H1 (cell line): ENCODE measurements at regions not wholly inside any gene's neighbourhood (a gene's known extent, or its start where the extent isn't known, plus 50 kb on each side); places are given as distances from the start of the nearest gene placed in this dataset.

Experiments used
- CTCF ChIA-PET: fragments of 300-600 bp; sonication (Branson Sonifier 250); formaldehyde crosslinking; loops from one replicate; lab custom pipeline; 2021; ENCODE audit not compliant: partially characterized antibody; lab: Charles Lee
- POLR2A ChIA-PET: fragments of 300-600 bp; sonication (Branson Sonifier 250); formaldehyde crosslinking; loops from one replicate; lab custom pipeline; 2021; ENCODE audit warnings: inconsistent platforms; ENCODE audit not compliant: partially characterized antibody; lab: Charles Lee
- DNase-seq, 2 experiments: peaks; one replicate each; pipeline versions ENCODE4 v3.0.0 to v3.0.0-alpha.2; 2010 to 2022; ENCODE audit warnings: low spot score in 2 of 2, low read depth in 1 of 2, mixed read lengths in 1 of 2
- FAIRE-seq: peaks from 2 replicates; lab custom pipeline; 2011; peaks lifted over from hg19 to GRCh38; lab: Jason Lieb, UNC
- H2AFZ ChIP-seq: 2 replicates; pipeline ENCODE4 v1.8.1; 2012; ENCODE audit warnings: low read length, inconsistent platforms
- H2AK5ac ChIP-seq: 2 replicates; pipeline ENCODE4 v1.6.1; 2013; ENCODE audit warnings: low read depth, low read length
- H2BK120ac ChIP-seq: replicated peaks from 2 replicates; pipeline ENCODE3; 2013; ENCODE audit warnings: low read depth, low read length, inconsistent platforms
- H2BK12ac ChIP-seq: 2 replicates; pipeline ENCODE4 v1.6.1; 2013; ENCODE audit warnings: low read depth, low read length
- H2BK15ac ChIP-seq: 2 replicates; pipeline ENCODE4 v1.6.1; 2013; ENCODE audit warnings: low read length
- H2BK20ac ChIP-seq: 2 replicates; pipeline ENCODE4 v1.6.1; 2013; ENCODE audit warnings: low read length
- H2BK5ac ChIP-seq: 2 replicates; pipeline ENCODE4 v1.6.1; 2013; ENCODE audit warnings: low read depth, low read length
- H3K14ac ChIP-seq: 2 replicates; pipeline ENCODE4 v1.6.1; 2013; ENCODE audit warnings: inconsistent platforms; ENCODE audit not compliant: insufficient read length
- H3K18ac ChIP-seq: 2 replicates; pipeline ENCODE4 v1.6.1; 2013; ENCODE audit warnings: low read length; ENCODE audit errors: extremely low read depth
- H3K23ac ChIP-seq: 2 replicates; pipeline ENCODE4 v1.6.1; 2013; ENCODE audit warnings: inconsistent platforms; ENCODE audit not compliant: insufficient read length
- H3K23me2 ChIP-seq: 2 replicates; pipeline ENCODE4 v1.6.1; 2013; ENCODE audit warnings: low read depth, low read length
- H3K27ac ChIP-seq: 2 replicates; pipeline ENCODE4 v1.6.1; 2011; ENCODE audit warnings: low read depth, low read length, inconsistent platforms
- H3K27me3 ChIP-seq, 4 experiments: replicated peaks in 1 of 4; 1 replicate in 1 of 4; 2 replicates in 3 of 4; pipeline versions ENCODE4 v1.6.1 to v1.8.1; 2011 to 2013; ENCODE audit warnings: low read length in 3 of 4, mild to moderate bottlenecking in 3 of 4, inconsistent platforms in 2 of 4, mixed read lengths in 2 of 4, moderate library complexity in 1 of 4; ENCODE audit not compliant: control insufficient read depth in 3 of 4, insufficient read depth in 3 of 4; ENCODE audit errors: extremely low read depth in 1 of 4
- H3K36me3 ChIP-seq, 4 experiments: 2 replicates each; pipeline versions ENCODE4 v1.6.1 to v1.8.1; 2011 to 2013; ENCODE audit warnings: mild to moderate bottlenecking in 4 of 4, low read length in 3 of 4, moderate library complexity in 2 of 4, control low read depth in 1 of 4, inconsistent platforms in 1 of 4; ENCODE audit not compliant: insufficient read depth in 4 of 4, control insufficient read depth in 2 of 4
- H3K4ac ChIP-seq: replicated peaks from 2 replicates; pipeline ENCODE3; 2013; ENCODE audit warnings: low read length, low read depth, mixed read lengths, inconsistent platforms; ENCODE audit not compliant: insufficient read length
- H3K4me1 ChIP-seq, 4 experiments: replicated peaks in 1 of 4; 1 replicate in 1 of 4; 2 replicates in 3 of 4; pipeline versions ENCODE4 v1.6.1 to v1.8.1; 2011 to 2013; ENCODE audit warnings: low read length in 3 of 4, inconsistent platforms in 2 of 4, mixed read lengths in 1 of 4; ENCODE audit not compliant: insufficient read depth in 4 of 4, control insufficient read depth in 3 of 4
- H3K4me2 ChIP-seq, 2 experiments: 2 replicates each; pipeline versions ENCODE4 v1.6.1 to v1.8.1; 2011 to 2013; ENCODE audit warnings: low read depth in 2 of 2, low read length in 2 of 2, control low read depth in 1 of 2, inconsistent platforms in 1 of 2, mild to moderate bottlenecking in 1 of 2; ENCODE audit not compliant: insufficient read depth in 1 of 2
- H3K4me3 ChIP-seq, 4 experiments: fragments of 200-600, 300-600 bp in 1 of 4; sonication (generic), shearing (Covaris generic), sonication (Bioruptor Twin) in 1 of 4; 2 replicates each; pipeline versions ENCODE4 v1.5.1 to v1.8.1; 2011 to 2016; ENCODE audit warnings: low read length in 4 of 4, low read depth in 3 of 4, control low read depth in 2 of 4, inconsistent platforms in 2 of 4, mild to moderate bottlenecking in 2 of 4, mixed read lengths in 1 of 4, moderate library complexity in 1 of 4; ENCODE audit not compliant: insufficient read depth in 2 of 4; ENCODE audit errors: extremely low read depth in 1 of 4
- H3K56ac ChIP-seq: replicated peaks from 2 replicates; pipeline ENCODE3; 2013; ENCODE audit warnings: low read depth, mild to moderate bottlenecking, mixed read lengths, low read length, inconsistent platforms; ENCODE audit not compliant: insufficient read length
- H3K79me1 ChIP-seq: 2 replicates; pipeline ENCODE4 v1.6.1; 2013; ENCODE audit warnings: low read depth, low read length, control low read depth
- H3K79me2 ChIP-seq, 2 experiments: 2 replicates each; pipeline versions ENCODE4 v1.6.1 to v1.8.1; 2012 to 2013; ENCODE audit warnings: low read length in 2 of 2, mild to moderate bottlenecking in 2 of 2, inconsistent platforms in 1 of 2; ENCODE audit not compliant: insufficient read depth in 2 of 2, control insufficient read depth in 1 of 2
- H3K9ac ChIP-seq, 4 experiments: replicated peaks in 1 of 4; 1 replicate in 1 of 4; 2 replicates in 3 of 4; pipeline versions ENCODE4 v1.6.1 to v1.8.1; 2011 to 2013; ENCODE audit warnings: low read depth in 3 of 4, low read length in 3 of 4, control low read depth in 2 of 4, mild to moderate bottlenecking in 2 of 4, moderate library complexity in 2 of 4, inconsistent platforms in 1 of 4; ENCODE audit errors: extremely low read depth in 1 of 4
- H3K9me3 ChIP-seq, 2 experiments: 2 replicates each; pipeline versions ENCODE4 v1.6.1 to v1.8.1; 2012 to 2013; ENCODE audit warnings: mild to moderate bottlenecking in 2 of 2, moderate library complexity in 2 of 2, control low read depth in 1 of 2, inconsistent platforms in 1 of 2, low read depth in 1 of 2, low read length in 1 of 2, mixed read lengths in 1 of 2; ENCODE audit not compliant: insufficient read depth in 2 of 2
- H4K20me1 ChIP-seq, 2 experiments: replicated peaks in 1 of 2; 2 replicates each; pipeline versions ENCODE3 to v1.8.1; 2011 to 2013; ENCODE audit warnings: inconsistent platforms in 2 of 2, low read length in 2 of 2, mild to moderate bottlenecking in 1 of 2; ENCODE audit not compliant: insufficient read depth in 2 of 2, control insufficient read depth in 1 of 2
- H4K5ac ChIP-seq: 2 replicates; pipeline ENCODE4 v1.6.1; 2013; ENCODE audit warnings: low read length, low read depth, mixed read lengths, inconsistent platforms; ENCODE audit not compliant: insufficient read length
- H4K8ac ChIP-seq: 2 replicates; pipeline ENCODE4 v1.8.0; 2013; ENCODE audit warnings: mild to moderate bottlenecking, moderate library complexity, low read length, inconsistent platforms; ENCODE audit not compliant: insufficient read depth; ENCODE audit errors: extremely low read depth
- H4K91ac ChIP-seq: replicated peaks from 2 replicates; pipeline ENCODE3; 2013; ENCODE audit warnings: low read length, mixed read lengths, inconsistent platforms; ENCODE audit not compliant: insufficient read length
- CTBP2 ChIP-seq: IDR thresholded peaks from 2 replicates; pipeline ENCODE4 v1.7.0; 2011; ENCODE audit warnings: borderline replicate concordance, mild to moderate bottlenecking, moderate library complexity, mixed read lengths, low read length; ENCODE audit not compliant: insufficient read depth, insufficient read length
- PHF8 ChIP-seq: fragments of 200-600 bp; sonication (generic); conservative IDR thresholded peaks from 2 replicates; pipeline ENCODE4 v1.7.1; 2012; ENCODE audit warnings: low read depth, mild to moderate bottlenecking, inconsistent platforms, low read length, moderate library complexity
- WGBS, 2 experiments: shearing (Covaris generic) in 1 of 2; methylation state at CpG; one replicate each; pipeline versions ENCODE4 v1.1.6 to v1.1.7; 2013 to 2015; ENCODE audit warnings: low lambda C conversion rate in 2 of 2, mixed read lengths in 2 of 2, inconsistent platforms in 1 of 2, low coverage in 1 of 2, missing lambda C conversion rate in 1 of 2; ENCODE audit not compliant: insufficient replicate concordance in 2 of 2, insufficient coverage in 1 of 2, insufficient read length in 1 of 2; ENCODE audit errors: extremely low coverage in 1 of 2, missing lambda C conversion rate in 1 of 2; 5-methylcytosine and 5-hydroxymethylcytosine counted together

DNA sequence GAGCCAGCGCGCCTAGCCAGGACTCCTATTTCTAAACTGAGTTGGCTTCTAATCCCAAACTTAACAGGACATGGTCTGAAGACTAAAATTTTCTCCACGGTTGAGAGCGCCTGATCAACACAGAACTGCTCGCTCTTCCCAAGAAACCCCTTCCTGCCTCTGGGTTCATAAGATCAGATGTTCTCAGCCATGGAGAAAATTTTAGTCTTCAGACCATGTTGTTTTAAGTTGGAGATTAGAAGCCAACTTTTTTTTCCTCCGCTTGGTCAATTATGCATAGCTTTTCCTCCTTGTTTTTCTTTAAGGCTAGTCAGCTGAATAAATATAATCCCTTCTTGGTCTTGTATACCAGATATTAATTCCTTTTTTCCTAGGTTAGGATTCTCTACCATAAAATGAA lies 356.6 kb upstream of the ADAMTS9 start:
- Histone ChIP-seq H2BK120ac (no peak overlapping the region), H4K20me1 (no peaks in the 10 kb centered on the region), H4K91ac (no peak overlapping the region), H3K27me3 (no peaks in the 10 kb centered on the region), H2BK12ac (no peak overlapping the region), H3K79me1 (no peaks in the 10 kb centered on the region), H3K4ac (no peak overlapping the region), H4K8ac (no peak overlapping the region), H2BK15ac (no peak overlapping the region), H4K5ac (no peak overlapping the region), H3K56ac (no peak overlapping the region), H3K79me2 (no peaks in the 10 kb centered on the region), H2BK5ac (no peak overlapping the region), H3K9ac (no peak overlapping the region), H3K9me3 (no peaks in the 10 kb centered on the region), H2BK20ac (no peak overlapping the region), H3K23me2 (no peaks in the 10 kb centered on the region), H3K14ac (no peak overlapping the region), H3K18ac (no peak overlapping the region), H2AK5ac (no peak overlapping the region), H3K36me3 (no peaks in the 10 kb centered on the region), H3K4me2 (no peak overlapping the region), H3K27ac (no peak overlapping the region), H2AFZ (no peak overlapping the region), H3K4me3 (no peak overlapping the region), H3K4me1 (no peaks in the 10 kb centered on the region), H3K23ac (no peak overlapping the region)
- ChIA-PET CTCF (interaction anchor here (0.8 kb wide), 1 partner anchor 19 kb away, joined by 3 read pairs; no protein-coding TSS in a partner anchor), POLR2A (no interaction called here)
- WGBS, 2 experiments, result 90% methylated on average over 6 of the region's 6 CpGs; no CpG with 5 or more reads in 1 of the 2 experiments
- FAIRE-seq (no peak), DNase-seq (no peak)
- TF ChIP-seq CTBP2 (no peak), PHF8 (no peak)
